HepG2 (cell line): ENCODE measurements at regions not wholly inside any gene's neighbourhood (a gene's known extent, or its start where the extent isn't known, plus 50 kb on each side); places are given as distances from the start of the nearest gene placed in this dataset.

Experiments
- BCL6 ChIP-seq: IDR thresholded peaks from 2 replicates; pipeline ENCODE4 v1.6.1; 2016; ENCODE audit warnings: missing genetic modification reagents, missing compliant biosample characterization
- CTCF ChIP-seq: sonication (generic); formaldehyde crosslinking; IDR thresholded peaks from 2 replicates; pipeline ENCODE4 v1.5.0; 2020; ENCODE audit warnings: mild to moderate bottlenecking, missing genetic modification reagents, moderate library complexity
- GABPB1 ChIP-seq: IDR thresholded peaks from 2 replicates; pipeline ENCODE4 v1.6.1; 2016; ENCODE audit warnings: mild to moderate bottlenecking, missing genetic modification reagents, moderate library complexity, missing compliant biosample characterization
- KAT8 ChIP-seq: IDR thresholded peaks from 2 replicates; pipeline ENCODE4 v1.6.1; 2016; ENCODE audit warnings: missing genetic modification reagents, missing compliant biosample characterization
- MED1 ChIP-seq: sonication (generic); formaldehyde crosslinking; IDR thresholded peaks from 2 replicates; pipeline ENCODE4 v1.4.0; 2020; ENCODE audit warnings: missing genetic modification reagents
- SP5 ChIP-seq: IDR thresholded peaks from 2 replicates; pipeline ENCODE4 v1.6.1; 2016; ENCODE audit warnings: low read depth, borderline replicate concordance
- ZBTB33 ChIP-seq: sonication (generic); formaldehyde crosslinking; IDR thresholded peaks from 2 replicates; pipeline ENCODE4 v1.4.0; 2020; ENCODE audit warnings: missing genetic modification reagents
- TF ChIP-seq, protein P1 (sequence below): IDR thresholded peaks from 2 replicates; pipeline ENCODE4 v1.6.1; 2012; ENCODE audit warnings: inconsistent platforms
- TF ChIP-seq, protein P2 (sequence below), 2 experiments: fragments of 450-650 bp in 1 of 2; sonication (generic) in 1 of 2; formaldehyde crosslinking; IDR thresholded peaks; 2 replicates each; pipeline versions ENCODE4 v1.5.0 to v1.8.0; 2020 to 2022; ENCODE audit warnings: mild to moderate bottlenecking in 1 of 2, missing genetic modification reagents in 1 of 2

DNA sequence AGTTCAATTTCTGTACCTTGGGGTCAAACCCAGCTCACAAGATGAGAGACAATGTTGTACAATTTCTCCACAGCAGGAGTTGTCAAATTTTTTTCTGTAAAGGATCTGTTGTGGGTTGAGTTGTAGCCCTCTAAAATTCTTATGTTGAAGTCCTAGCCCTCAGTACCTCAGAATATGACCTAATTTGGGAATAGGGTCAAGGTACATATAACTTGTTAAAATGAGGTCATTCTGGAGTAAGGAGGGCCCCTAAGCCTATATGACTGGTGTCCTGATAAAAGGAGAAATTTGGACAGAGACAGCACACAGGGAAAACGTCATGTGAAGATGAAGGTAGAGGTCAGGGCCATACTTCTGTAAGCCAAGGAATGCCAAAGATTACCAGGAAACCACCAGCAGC, 264.9 kb downstream of the TTC8 start:
- TF ChIP-seq BCL6: no peak
- TF ChIP-seq, protein P1, sequence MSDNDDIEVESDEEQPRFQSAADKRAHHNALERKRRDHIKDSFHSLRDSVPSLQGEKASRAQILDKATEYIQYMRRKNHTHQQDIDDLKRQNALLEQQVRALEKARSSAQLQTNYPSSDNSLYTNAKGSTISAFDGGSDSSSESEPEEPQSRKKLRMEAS: no peak
- no peak for TF ChIP-seq CTCF (CRISPR knock-in tag)
- TF ChIP-seq GABPB1 (CRISPR knock-in tag): no peak
- TF ChIP-seq, protein P2, sequence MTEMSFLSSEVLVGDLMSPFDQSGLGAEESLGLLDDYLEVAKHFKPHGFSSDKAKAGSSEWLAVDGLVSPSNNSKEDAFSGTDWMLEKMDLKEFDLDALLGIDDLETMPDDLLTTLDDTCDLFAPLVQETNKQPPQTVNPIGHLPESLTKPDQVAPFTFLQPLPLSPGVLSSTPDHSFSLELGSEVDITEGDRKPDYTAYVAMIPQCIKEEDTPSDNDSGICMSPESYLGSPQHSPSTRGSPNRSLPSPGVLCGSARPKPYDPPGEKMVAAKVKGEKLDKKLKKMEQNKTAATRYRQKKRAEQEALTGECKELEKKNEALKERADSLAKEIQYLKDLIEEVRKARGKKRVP (CRISPR knock-in tag; IDR thresholded peaks at IDR 0.05): no peak
- no peak for TF ChIP-seq KAT8 (CRISPR knock-in tag)
- no peak for TF ChIP-seq MED1
- TF ChIP-seq ZBTB33: no peak
- no peak for TF ChIP-seq SP5 (CRISPR knock-in tag)
